ENCODE measurements at regions not wholly inside any gene's neighbourhood (a gene's known extent, or its start where the extent isn't known, plus 50 kb on each side); places are given as distances from the start of the nearest gene placed in this dataset.

DNA sequence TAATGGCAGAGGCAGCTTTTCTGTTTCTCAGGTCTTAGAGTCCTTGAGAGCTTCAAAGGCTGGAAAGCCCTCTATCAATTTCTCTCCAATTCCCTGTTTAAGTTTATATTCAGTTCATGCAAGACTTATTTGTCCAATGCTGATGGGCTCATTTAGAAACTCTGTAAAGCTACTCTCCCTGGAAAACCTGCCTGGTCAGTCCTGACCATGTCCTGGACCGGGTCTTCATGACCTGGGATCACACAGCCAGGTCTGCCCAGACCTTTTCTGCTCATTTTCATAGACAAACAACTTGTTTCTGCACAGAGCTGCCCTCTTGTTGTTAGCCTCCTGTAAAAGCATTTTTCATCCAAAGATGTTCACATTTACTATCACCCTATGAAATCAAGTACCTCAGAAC is 85.4 kb upstream of the TBCA start:
- in situ Hi-C loops (cut with MboI), result no loop called here
- CTCF ChIA-PET, result interaction anchor here (0.9 to 2.8 kb wide), 4 partner anchors 10 to 300 kb away, joined by 3 to 8 read pairs (median 4); no protein-coding TSS in a partner anchor

More for the DNA sequence above, 85.4 kb upstream of the TBCA start:
- H3K27ac ChIP-seq (ENCODE audit: control insufficient read depth, insufficient read depth), result no peak overlapping the region
- H3K79me2 ChIP-seq (ENCODE audit: control insufficient read depth, insufficient read depth, low read length), result no peaks in the 10 kb centered on the region
- RAD21 ChIA-PET (ENCODE audit: unreplicated experiment), result interaction anchor here (1.2 kb wide), 2 partner anchors 7 to 76 kb away, joined by 3 read pairs; no protein-coding TSS in a partner anchor
- H3K9ac ChIP-seq (ENCODE audit: control insufficient read depth, insufficient read depth, low read length), result no peak overlapping the region
- DNase-seq (ENCODE audit: low read depth, low spot score), result no peak
- ATAC-seq, result no peak
- no peaks in the 10 kb centered on the region for H3K27me3 ChIP-seq (replicated peaks in 1 of 2; ENCODE audit: control insufficient read depth in 2 of 2, insufficient read depth in 2 of 2, low read length in 1 of 2)
- TF ChIP-seq, protein P1, sequence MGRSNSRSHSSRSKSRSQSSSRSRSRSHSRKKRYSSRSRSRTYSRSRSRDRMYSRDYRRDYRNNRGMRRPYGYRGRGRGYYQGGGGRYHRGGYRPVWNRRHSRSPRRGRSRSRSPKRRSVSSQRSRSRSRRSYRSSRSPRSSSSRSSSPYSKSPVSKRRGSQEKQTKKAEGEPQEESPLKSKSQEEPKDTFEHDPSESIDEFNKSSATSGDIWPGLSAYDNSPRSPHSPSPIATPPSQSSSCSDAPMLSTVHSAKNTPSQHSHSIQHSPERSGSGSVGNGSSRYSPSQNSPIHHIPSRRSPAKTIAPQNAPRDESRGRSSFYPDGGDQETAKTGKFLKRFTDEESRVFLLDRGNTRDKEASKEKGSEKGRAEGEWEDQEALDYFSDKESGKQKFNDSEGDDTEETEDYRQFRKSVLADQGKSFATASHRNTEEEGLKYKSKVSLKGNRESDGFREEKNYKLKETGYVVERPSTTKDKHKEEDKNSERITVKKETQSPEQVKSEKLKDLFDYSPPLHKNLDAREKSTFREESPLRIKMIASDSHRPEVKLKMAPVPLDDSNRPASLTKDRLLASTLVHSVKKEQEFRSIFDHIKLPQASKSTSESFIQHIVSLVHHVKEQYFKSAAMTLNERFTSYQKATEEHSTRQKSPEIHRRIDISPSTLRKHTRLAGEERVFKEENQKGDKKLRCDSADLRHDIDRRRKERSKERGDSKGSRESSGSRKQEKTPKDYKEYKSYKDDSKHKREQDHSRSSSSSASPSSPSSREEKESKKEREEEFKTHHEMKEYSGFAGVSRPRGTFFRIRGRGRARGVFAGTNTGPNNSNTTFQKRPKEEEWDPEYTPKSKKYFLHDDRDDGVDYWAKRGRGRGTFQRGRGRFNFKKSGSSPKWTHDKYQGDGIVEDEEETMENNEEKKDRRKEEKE (IDR thresholded peaks at IDR 0.05), result no peak
- TF ChIP-seq BCL11A (IDR thresholded peaks at IDR 0.05; ENCODE audit: low read depth, low read length) (no peak), PML (IDR thresholded peaks at IDR 0.05; ENCODE audit: low read length) (no peak), CBX3 (IDR thresholded peaks at IDR 0.05; ENCODE audit: borderline replicate concordance, low read depth) (no peak)
- intact Hi-C loops (cut with micrococcal nuclease; ENCODE audit: unreplicated experiment), result loop anchor here (10.0 kb wide), 1 partner anchor 113 kb away; no protein-coding TSS in a partner anchor
- SMC1A ChIA-PET (ENCODE audit: uncharacterized antibody, unreplicated experiment), result interaction anchor here (0.8 to 3.1 kb wide), 9 partner anchors 8 to 122 kb away, joined by 3 to 14 read pairs (median 4); no protein-coding TSS in a partner anchor
- H3K4me2 ChIP-seq (ENCODE audit: control insufficient read depth, insufficient read depth), result no peak overlapping the region
- H2AFZ ChIP-seq (ENCODE audit: control insufficient read depth, low read depth, low read length), result no peak overlapping the region
- no peak overlapping the region for H3K4me3 ChIP-seq
- no TSS peak for BruUV-seq (replicated peaks)
- no peak for FAIRE-seq
- no peaks in the 10 kb centered on the region for H3K4me1 ChIP-seq (ENCODE audit: control insufficient read depth, insufficient read depth, low read length)
- no peaks in the 10 kb centered on the region for H3K9me3 ChIP-seq (replicated peaks; ENCODE audit: control insufficient read depth, insufficient read depth, low read length)
- 72% methylated on average over 1 of the region's 1 CpG for WGBS (ENCODE audit: insufficient coverage, insufficient replicate concordance, low lambda C conversion rate, missing lambda C conversion rate)
- no peaks in the 10 kb centered on the region for H3K36me3 ChIP-seq (ENCODE audit: control insufficient read depth in 2 of 2, insufficient read depth in 2 of 2, low read length in 1 of 2)
- H4K20me1 ChIP-seq (ENCODE audit: control insufficient read depth, insufficient read depth), result no peaks in the 10 kb centered on the region
- POLR2A ChIA-PET, result no interaction called here
